HCT116 (cell line): ENCODE measurements at regions not wholly inside any gene's neighbourhood (a gene's known extent, or its start where the extent isn't known, plus 50 kb on each side); places are given as distances from the start of the nearest gene placed in this dataset.

Source experiments
- CBX3 ChIP-seq: IDR thresholded peaks from 2 replicates; pipeline ENCODE4 v1.6.1; 2012; ENCODE audit warnings: low read depth
- CEBPB ChIP-seq: IDR thresholded peaks from 2 replicates; pipeline ENCODE4 v1.6.1; 2012; ENCODE audit warnings: low read depth
- ELF1 ChIP-seq: IDR thresholded peaks from 2 replicates; pipeline ENCODE4 v1.6.1; 2012; ENCODE audit warnings: low read depth, borderline replicate concordance
- POLR2A ChIP-seq: IDR thresholded peaks from 2 replicates; pipeline ENCODE4 v1.7.0; 2011; ENCODE audit warnings: borderline replicate concordance; ENCODE audit not compliant: insufficient read depth, insufficient read length; ENCODE audit errors: extremely low read depth
- RAD21 ChIP-seq: IDR thresholded peaks from 2 replicates; pipeline ENCODE4 v1.6.1; 2012; ENCODE audit warnings: low read depth, mild to moderate bottlenecking
- YY1 ChIP-seq: IDR thresholded peaks from 2 replicates; pipeline ENCODE4 v1.6.1; 2011; ENCODE audit warnings: low read length, low read depth, moderate library complexity, mild to moderate bottlenecking; ENCODE audit not compliant: insufficient replicate concordance; ENCODE audit errors: extremely low read depth
- ZNF274 ChIP-seq: fragments of 200-500 bp; sonication (Bioruptor generic); IDR thresholded peaks from 2 replicates; pipeline ENCODE4 v1.6.1; 2014; ENCODE audit warnings: mild to moderate bottlenecking, low read depth, low read length, inconsistent platforms
- TF ChIP-seq, protein P1 (sequence below): IDR thresholded peaks from 2 replicates; pipeline ENCODE4 v1.6.1; 2011; ENCODE audit warnings: mild to moderate bottlenecking, low read length, moderate library complexity; ENCODE audit not compliant: insufficient replicate concordance; ENCODE audit errors: extremely low read depth
- TF ChIP-seq, protein P2 (sequence below): IDR thresholded peaks from 2 replicates; pipeline ENCODE4 v1.6.1; 2012
- TF ChIP-seq, protein P3 (sequence below): IDR thresholded peaks from 2 replicates; pipeline ENCODE4 v1.6.1; 2012; ENCODE audit warnings: low read depth

DNA sequence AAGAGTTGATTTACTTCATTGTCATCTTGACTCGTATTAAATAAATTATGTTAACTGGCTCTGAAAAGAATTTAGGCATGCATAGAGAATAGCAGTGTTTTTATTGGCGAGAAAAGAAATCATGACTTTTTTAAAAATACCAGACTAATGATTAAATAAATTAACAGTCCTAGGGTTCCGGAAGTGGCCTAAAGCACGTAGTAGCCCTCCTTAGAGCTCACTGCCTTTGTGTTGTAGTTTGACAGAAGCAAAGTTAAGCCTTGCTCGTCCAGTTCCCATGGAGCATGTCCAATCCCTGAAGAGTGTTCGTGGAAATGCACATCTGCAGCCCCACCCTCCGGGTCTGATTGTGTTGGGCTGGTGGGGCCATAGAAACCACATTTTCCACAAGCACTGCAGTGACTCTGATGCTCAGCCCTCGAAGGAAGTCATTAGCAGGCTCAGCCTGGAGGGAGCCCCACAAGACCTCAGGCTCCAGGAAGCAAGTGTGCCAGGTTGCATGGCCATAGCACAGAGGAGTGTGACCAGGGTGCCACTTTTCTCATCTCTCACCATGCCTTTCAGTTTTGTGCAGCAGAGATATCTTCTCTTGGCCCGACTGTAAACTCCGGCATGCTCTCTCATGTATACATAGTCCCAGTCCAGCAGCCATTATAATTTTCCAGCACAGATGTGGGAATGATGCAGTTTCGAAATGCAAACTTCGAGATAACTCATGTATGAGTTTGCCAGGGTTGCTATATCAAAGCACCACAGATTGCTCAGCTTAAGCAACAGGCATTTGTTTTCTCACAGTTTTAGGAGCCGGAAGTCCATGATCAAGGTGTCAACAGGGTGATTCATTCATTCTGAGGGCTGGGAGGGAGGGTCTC lies 188.6 kb upstream of the SH3BP4 start (continued):
- TF ChIP-seq, protein P1, sequence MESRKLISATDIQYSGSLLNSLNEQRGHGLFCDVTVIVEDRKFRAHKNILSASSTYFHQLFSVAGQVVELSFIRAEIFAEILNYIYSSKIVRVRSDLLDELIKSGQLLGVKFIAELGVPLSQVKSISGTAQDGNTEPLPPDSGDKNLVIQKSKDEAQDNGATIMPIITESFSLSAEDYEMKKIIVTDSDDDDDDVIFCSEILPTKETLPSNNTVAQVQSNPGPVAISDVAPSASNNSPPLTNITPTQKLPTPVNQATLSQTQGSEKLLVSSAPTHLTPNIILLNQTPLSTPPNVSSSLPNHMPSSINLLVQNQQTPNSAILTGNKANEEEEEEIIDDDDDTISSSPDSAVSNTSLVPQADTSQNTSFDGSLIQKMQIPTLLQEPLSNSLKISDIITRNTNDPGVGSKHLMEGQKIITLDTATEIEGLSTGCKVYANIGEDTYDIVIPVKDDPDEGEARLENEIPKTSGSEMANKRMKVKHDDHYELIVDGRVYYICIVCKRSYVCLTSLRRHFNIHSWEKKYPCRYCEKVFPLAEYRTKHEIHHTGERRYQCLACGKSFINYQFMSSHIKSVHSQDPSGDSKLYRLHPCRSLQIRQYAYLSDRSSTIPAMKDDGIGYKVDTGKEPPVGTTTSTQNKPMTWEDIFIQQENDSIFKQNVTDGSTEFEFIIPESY, result no peak
- TF ChIP-seq ZNF274 (no peak), POLR2A (no peak), RAD21 (no peak), ELF1 (no peak), CBX3 (no peak), YY1 (no peak), CEBPB (no peak)
- TF ChIP-seq, protein P2, sequence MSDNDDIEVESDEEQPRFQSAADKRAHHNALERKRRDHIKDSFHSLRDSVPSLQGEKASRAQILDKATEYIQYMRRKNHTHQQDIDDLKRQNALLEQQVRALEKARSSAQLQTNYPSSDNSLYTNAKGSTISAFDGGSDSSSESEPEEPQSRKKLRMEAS, result no peak
- TF ChIP-seq, protein P3, sequence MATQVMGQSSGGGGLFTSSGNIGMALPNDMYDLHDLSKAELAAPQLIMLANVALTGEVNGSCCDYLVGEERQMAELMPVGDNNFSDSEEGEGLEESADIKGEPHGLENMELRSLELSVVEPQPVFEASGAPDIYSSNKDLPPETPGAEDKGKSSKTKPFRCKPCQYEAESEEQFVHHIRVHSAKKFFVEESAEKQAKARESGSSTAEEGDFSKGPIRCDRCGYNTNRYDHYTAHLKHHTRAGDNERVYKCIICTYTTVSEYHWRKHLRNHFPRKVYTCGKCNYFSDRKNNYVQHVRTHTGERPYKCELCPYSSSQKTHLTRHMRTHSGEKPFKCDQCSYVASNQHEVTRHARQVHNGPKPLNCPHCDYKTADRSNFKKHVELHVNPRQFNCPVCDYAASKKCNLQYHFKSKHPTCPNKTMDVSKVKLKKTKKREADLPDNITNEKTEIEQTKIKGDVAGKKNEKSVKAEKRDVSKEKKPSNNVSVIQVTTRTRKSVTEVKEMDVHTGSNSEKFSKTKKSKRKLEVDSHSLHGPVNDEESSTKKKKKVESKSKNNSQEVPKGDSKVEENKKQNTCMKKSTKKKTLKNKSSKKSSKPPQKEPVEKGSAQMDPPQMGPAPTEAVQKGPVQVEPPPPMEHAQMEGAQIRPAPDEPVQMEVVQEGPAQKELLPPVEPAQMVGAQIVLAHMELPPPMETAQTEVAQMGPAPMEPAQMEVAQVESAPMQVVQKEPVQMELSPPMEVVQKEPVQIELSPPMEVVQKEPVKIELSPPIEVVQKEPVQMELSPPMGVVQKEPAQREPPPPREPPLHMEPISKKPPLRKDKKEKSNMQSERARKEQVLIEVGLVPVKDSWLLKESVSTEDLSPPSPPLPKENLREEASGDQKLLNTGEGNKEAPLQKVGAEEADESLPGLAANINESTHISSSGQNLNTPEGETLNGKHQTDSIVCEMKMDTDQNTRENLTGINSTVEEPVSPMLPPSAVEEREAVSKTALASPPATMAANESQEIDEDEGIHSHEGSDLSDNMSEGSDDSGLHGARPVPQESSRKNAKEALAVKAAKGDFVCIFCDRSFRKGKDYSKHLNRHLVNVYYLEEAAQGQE, result no peak
